GM12892 (cell line): ENCODE measurements at regions not wholly inside any gene's neighbourhood (a gene's known extent, or its start where the extent isn't known, plus 50 kb on each side); places are given as distances from the start of the nearest gene placed in this dataset.

Experiments used
- POLR2A ChIP-seq: IDR thresholded peaks from 2 replicates; pipeline ENCODE4 v1.6.1; 2011; ENCODE audit warnings: low read depth, low read length, control low read depth
- POLR2AphosphoS5 ChIP-seq: IDR thresholded peaks from 2 replicates; pipeline ENCODE4 v1.6.1; 2011; ENCODE audit warnings: low read depth, low read length, control low read depth
- TAF1 ChIP-seq: IDR thresholded peaks from 2 replicates; pipeline ENCODE4 v1.6.1; 2011; ENCODE audit warnings: low read depth, mild to moderate bottlenecking, control low read depth, low read length, borderline replicate concordance

DNA sequence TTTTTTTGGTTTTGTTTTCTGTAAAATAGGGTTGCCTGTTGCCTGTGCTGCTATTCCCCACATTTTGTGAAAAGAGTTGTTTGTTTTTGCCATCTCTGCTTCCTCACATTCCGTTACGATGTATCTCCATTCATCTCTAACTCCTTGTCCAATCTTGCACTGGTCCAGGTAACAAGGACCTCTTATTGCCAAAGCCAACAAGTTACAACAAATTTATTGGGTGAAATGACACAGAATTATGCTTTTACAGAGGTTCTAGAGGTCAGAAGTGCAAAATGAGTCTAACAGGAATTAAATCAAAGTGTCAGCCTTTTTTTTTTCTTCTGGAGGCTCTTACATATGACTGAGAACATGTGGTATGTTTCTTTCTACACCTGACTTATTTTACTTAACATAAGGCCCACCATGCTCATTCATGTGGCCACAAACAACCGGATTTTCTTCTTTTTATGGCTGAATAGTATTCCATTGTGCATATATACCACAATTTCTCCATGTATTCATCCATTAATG, 787.9 kb upstream of the B3GALT2 start:
- no peak for TF ChIP-seq POLR2A
- TF ChIP-seq POLR2AphosphoS5 = no peak
- no peak for TF ChIP-seq TAF1
